ENCODE measurements at regions not wholly inside any gene's neighbourhood (a gene's known extent, or its start where the extent isn't known, plus 50 kb on each side); places are given as distances from the start of the nearest gene placed in this dataset.
A peak's percentile ranks its signal among the peaks of the same experiment; 100 is the strongest.

DNA sequence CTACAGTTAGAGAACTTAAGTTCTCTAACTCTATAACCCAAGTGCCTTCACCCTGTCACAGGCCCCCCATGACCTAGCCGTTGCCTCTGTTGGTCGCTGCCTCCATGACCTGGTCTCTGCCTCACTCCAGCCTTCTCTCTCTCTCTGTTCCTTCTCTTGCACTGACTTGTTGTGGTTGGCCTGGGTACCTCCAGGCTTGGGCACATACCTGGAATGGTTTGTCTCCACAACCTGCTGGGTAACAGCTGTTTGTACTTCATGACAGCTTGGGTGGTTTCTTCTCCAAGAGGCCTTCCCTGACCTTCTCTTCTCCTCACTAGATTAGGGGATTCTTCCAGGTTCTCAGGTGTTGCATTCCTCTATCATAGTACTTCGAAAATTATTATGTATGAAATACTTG, 371.6 kb upstream of the USP24 start:
- DNase-seq, result no peak

GRCh38 chr1:55585402-55585792, 370.2 kb upstream of the USP24 start:
- DNase-seq, result no peak

DNA sequence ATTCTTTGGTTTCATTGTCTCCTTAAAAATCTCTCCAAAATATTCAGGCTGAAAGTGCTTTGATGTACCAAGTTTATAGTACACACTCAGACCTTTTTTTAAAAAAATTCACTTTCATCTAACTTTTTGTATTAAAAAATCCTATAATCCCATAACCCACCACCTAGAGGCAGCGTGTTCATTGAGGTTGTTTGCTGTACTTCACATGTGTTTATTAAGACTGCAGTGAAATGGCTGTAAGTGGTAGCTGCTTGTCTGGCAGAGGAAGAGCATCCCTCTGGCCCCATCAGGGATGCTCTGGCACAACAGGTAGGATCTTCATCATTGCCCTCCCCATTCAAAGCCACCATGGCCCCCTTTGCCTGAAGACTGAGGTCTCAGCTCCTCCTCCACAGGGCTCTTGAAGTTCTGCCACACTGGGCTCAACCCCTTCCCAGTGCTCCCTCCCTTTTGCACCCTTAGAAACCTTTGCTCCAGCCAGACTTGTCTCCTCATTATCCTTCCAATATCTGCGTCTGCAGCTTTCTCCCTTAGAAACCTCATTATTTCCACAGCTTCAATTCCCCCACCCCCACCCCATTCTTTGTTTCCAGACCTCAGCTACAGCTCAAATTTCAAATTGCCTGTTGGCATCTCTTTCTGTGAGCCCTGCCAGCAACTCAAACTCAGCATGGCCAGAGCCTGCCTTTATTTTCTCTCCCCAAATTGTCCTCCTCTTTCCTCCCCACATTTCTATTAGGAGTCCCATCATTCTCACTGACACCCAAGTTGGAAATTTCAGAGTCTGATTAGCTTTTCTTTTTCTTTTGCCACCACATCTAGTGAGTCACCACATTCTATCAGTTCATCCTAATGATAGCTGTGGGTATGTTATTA, 369.6 kb upstream of the USP24 start:
- peak; percentile 46 for DNase-seq

GRCh38 chr1:55582084-55582483, 366.9 kb upstream of the USP24 start:
- no peak for DNase-seq

GRCh38 chr1:55580845-55581332, 365.7 kb upstream of the USP24 start:
- DNase-seq, result no peak

DNA sequence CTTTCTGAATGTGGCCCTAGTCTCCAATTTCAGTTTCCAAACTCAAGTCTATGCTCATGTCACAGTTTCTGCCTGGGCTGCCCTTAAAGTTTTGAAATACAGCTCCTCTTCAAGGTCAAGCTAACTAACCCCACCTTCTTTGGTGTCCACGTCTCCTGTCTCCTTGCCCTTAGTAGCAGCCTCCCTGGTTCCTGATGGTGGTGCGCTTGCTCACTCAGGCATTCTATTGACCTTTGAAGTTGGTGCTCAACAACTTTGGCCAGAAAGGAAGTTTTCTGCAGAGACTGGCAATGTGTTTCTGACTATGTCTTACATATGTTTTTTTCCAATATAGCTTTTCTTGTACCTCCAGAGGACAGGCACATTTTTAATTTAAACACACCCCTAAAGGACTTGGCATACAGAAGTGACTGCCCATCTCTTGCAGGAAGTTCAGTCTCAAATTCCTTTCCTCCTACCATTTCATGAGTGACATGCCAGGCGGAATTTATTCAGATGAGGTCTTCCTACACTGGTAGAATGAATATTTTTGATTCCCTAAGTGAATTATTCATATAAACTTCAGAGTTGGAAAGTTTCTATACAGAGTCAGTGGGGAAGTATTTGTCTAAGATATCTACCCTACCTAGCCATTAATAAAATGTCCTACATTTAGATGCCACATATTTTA, 364.3 kb upstream of the USP24 start:
- no peak for DNase-seq

GRCh38 chr1:55578646-55579045, 363.5 kb upstream of the USP24 start:
- no peak for DNase-seq

- DNase-seq, result no peak
Measured at GRCh38 chr1:55575571-55576279, 360.6 kb upstream of the USP24 start.

- no peak for DNase-seq
Measured at GRCh38 chr1:55574691-55575225, 359.6 kb upstream of the USP24 start.

DNA sequence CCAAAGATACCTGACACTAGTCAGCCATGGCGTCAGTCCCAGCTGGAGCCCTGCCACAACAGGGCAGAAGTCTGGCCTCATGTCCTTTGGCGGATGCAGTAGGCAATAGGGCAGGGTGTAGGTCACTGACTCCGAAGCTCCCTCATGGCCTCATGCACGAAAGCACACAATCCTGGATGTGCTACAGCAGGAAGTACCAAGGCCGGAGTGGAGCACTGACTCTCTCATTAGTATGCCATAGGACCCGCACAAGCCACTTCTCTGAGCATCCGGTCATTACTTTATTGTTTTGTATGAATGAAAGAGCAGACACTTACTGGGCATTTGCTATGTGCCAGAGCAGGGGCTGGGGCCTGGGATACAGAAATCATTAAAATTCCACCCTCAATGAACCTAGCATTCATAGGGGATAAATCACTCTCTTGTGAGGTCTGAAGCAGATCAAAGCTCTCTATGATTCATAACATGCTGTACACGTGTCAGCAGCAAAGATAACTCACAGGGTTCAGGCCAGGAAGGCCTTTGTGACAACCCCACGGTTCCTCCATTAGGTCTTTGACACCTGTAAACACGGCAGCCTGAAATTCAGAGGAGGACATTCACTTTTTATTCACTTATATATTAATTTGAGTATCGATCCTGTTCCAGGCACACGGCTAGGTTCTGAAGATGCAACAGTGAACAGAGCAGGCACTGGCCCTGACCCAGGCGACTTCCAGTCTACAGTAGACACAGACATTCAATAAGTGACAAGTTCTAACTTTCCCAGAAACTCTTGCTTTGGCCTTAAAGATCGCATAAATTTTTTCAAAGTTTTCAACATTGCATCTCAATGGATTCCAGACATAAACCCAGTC, 357.9 kb upstream of the USP24 start:
- DNase-seq, result no peak

- DNase-seq, result no peak
Measured at GRCh38 chr1:55571767-55572166, 356.6 kb upstream of the USP24 start.

- no peak for DNase-seq
Measured at GRCh38 chr1:55569417-55569816, 354.3 kb upstream of the USP24 start.

- DNase-seq, result no peak
Measured at GRCh38 chr1:55568732-55569131, 353.6 kb upstream of the USP24 start.

- no peak for DNase-seq
Measured at GRCh38 chr1:55560266-55560665, 345.1 kb upstream of the USP24 start.

DNA sequence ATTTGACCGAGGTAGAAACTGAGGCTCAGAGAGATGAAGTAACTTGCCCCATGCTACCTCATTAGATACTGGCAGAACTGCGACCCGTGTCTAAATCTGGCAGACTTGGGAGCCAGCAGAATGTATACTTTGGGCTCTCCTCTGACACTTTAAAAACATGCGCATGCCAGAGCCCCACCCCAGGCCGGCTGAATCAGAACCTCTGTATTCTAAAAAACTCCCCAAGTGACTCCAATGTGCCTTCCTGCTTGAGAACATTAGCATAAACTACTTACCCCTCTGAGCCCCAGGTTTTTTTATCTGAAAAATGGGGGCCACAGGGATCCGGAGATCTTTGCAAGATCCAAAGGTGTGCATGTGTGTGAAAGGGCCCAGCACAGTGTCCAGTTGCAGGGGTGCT, 344.7 kb upstream of the USP24 start:
- DNase-seq, result no peak

DNA sequence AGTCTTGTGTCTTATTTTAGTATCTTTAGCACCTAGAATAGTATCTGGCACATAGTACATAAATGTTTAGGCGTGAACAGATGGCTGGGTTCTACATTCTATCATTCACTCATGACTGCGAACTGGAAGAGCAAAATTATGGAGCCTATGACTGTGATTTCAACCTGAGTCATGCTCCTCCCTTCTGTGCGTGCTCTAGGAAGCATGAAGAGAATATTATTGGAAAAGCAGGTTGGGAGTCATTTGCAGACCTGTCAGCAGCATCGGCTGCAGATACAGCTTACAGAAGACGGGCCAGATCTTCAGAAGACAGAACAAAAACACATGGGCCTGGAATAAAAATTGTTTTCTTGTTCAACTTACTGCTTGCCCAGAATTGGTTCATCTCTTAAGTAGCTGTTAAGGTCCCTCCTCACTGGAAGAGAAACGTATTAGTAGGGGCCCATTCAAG, 344.0 kb upstream of the USP24 start:
- DNase-seq, result no peak

- DNase-seq, result no peak
Measured at GRCh38 chr1:55558515-55558914, 343.4 kb upstream of the USP24 start.

DNA sequence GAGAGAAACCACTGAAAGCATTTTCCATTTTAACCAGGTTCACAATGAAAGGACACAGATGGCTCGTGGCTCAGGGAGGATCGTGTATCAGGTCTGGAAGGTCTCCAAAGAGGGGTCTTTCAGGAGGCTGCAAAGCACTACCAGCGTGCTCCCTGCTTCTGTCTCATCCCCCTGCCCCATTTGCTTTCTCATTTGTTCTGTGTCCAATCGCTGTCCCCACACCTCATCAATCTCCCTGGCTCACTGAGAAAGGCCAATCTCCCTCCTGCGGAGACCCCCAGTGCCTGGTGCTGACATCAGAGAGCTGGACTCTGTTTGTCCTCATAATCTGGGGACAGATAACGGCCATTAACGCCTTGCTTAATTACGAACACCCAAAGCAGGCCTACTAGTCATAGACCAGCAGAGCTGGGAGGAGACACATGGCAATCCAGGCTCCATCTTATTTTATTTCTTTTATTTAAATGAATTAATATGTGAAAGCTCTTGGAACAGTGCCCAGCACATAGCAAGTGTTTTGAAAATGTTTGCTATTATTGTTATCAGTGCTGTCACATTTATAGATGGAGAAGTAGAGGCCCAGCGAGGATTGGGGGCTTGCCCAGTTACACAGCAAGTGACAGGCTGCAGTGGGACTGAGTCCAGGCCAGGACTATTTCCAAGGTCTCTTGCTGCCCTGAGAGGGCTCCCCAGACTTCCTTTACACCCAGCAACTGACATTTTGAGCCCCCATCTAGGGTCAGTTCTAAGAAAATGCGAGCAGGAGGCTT, 341.0 kb upstream of the USP24 start:
- DNase-seq, result no peak

DNA sequence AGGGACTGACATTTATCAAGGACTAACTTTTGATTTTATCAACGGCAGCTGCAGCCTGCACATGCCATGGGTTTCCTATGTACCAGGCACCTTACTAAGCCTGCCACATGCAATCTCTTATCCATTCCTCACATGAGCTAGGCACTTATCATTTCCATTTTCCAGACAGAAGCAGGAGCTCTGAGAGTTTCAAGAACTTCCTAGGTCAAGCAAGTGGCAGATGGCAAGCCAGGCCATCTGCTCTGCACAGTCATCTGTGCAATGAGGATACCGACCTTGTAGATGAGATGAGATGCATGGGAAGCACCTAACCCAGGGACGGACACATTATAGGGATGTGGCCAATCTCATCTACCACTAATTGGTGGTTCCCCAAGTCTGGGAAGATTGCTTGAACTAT, 339.4 kb upstream of the USP24 start:
- no peak for DNase-seq

DNA sequence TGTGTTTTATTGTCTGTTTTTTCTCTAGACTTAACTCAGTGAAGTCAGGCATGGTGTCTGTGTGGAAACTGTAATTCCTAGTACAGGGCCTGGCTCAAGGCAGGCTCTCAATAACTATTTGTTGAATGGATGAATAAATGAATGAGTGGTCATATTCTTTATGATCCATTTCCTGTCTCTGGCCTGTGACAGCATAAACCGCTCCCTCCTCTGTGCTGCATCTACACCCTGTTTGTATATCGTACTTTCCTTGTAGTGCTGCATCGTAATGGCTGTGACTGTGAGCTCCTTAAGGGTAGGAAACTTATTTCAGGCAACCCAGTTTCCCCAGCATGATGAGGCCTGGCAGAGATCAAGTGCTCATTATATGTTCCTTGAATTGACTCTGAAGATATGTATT, 337.5 kb upstream of the USP24 start:
- no peak for DNase-seq

DNA sequence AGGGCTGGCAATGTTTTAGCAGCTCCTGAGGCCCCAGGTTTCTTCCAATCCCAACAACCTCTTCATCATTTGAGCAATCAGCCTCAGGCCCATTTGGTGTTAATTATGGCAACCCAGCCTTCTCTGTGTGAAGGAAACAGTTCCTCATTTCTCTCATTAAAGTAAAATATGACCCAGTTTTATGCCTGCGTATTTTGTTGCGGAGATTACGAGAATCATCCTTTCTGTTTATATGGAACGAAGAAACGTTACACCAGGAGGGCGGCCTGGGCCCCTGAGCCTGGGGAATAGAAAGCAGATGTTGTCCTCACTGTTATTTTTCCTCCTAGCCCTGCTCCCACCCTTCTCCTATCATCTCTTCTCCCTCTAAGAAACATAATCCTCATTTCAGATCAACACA, 332.2 kb upstream of the USP24 start:
- DNase-seq, result no peak

GRCh38 chr1:55546553-55546952, 331.4 kb upstream of the USP24 start:
- DNase-seq, result no peak

Data from NCI-H748 treated with DMSO at 0.1 percent for 48 hours (cell line).